Erythroblast (primary cell): ENCODE measurements at regions not wholly inside any gene's neighbourhood (a gene's known extent, or its start where the extent isn't known, plus 50 kb on each side); places are given as distances from the start of the nearest gene placed in this dataset.

Experiments used
- GATA1 ChIP-seq: IDR thresholded peaks from 2 replicates; pipeline ENCODE4 v1.6.1; 2011; ENCODE audit warnings: low read depth, mild to moderate bottlenecking, control low read depth, low read length, moderate library complexity
- POLR2A ChIP-seq: IDR thresholded peaks from 2 replicates; pipeline ENCODE4 v1.6.1; 2011; ENCODE audit warnings: mild to moderate bottlenecking, low read length

DNA sequence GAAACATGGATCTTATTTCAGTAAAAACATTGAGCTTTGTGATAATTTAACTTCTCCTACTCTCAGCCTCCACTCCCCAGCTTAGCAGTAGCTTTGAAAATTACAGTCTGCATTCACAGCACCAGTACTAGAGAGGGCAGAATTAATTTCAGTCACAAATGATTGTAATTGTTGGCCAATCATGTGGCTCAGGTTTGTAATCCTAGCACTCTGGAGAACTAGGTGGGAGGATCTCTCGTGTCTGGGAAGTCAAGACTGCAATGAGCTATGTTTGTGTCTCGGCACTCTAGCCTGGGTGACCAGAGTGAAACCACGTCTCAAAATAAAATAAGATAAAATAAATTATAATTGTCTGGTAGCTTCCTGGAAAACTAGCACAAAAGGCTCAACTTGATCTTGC is 620.9 kb downstream of the TNS3 start:
- TF ChIP-seq POLR2A (no peak), GATA1 (no peak)
